Activated gamma-delta T cell treated with Interleukin-2 at 50 U/mL for 16 hours (primary cell): ENCODE measurements at regions not wholly inside any gene's neighbourhood (a gene's known extent, or its start where the extent isn't known, plus 50 kb on each side); places are given as distances from the start of the nearest gene placed in this dataset.
"Not testable (repeated sequence)": the region's sequence is repeated elsewhere in the genome, so short reads cannot be mapped to it uniquely, and the experiment has no call there.

Source experiments
- DNase-seq: peaks from one replicate; pipeline ENCODE4 v3.0.0-alpha.2; 2020

- DNase-seq: no peak
Observed at GRCh38 chr1:157247005-157247763, 109.0 kb upstream of the ETV3 start.

GRCh38 chr1:157245823-157246222 is 107.6 kb upstream of the ETV3 start:
- DNase-seq: no peak

GRCh38 chr1:157241185-157241538 is 103.0 kb upstream of the ETV3 start:
- DNase-seq: no peak

- no peak for DNase-seq
Observed at GRCh38 chr1:157240495-157241184, 102.4 kb upstream of the ETV3 start.

- DNase-seq: no peak
Observed at GRCh38 chr1:157239936-157240335, 101.7 kb upstream of the ETV3 start.

- DNase-seq: no peak
Observed at GRCh38 chr1:157238585-157238984, 100.4 kb upstream of the ETV3 start.

- DNase-seq: no peak
Observed at GRCh38 chr1:157237981-157238380, 99.8 kb upstream of the ETV3 start.

- no peak for DNase-seq
Observed at GRCh38 chr1:157237522-157237921, 99.3 kb upstream of the ETV3 start.

GRCh38 chr1:157236072-157236471 is 97.9 kb upstream of the ETV3 start:
- no peak for DNase-seq

GRCh38 chr1:157235307-157235706 is 97.1 kb upstream of the ETV3 start:
- no peak for DNase-seq

- no peak for DNase-seq
Observed at GRCh38 chr1:157234705-157235273, 96.6 kb upstream of the ETV3 start.

GRCh38 chr1:157233131-157233530 is 94.9 kb upstream of the ETV3 start:
- DNase-seq: no peak

- no peak for DNase-seq
Observed at GRCh38 chr1:157231846-157232525, 93.8 kb upstream of the ETV3 start.

GRCh38 chr1:157230500-157230899 is 92.3 kb upstream of the ETV3 start:
- DNase-seq: no peak

GRCh38 chr1:157227700-157228099 is 89.5 kb upstream of the ETV3 start:
- DNase-seq: no peak

- no peak for DNase-seq
Observed at GRCh38 chr1:157226739-157227138, 88.5 kb upstream of the ETV3 start.

GRCh38 chr1:157219600-157219999 is 81.4 kb upstream of the ETV3 start:
- DNase-seq: no peak

GRCh38 chr1:157219182-157219581 is 81.0 kb upstream of the ETV3 start:
- no peak for DNase-seq

- DNase-seq: no peak
Observed at GRCh38 chr1:157218671-157219070, 80.5 kb upstream of the ETV3 start.

GRCh38 chr1:157217486-157217885 is 79.3 kb upstream of the ETV3 start:
- DNase-seq: no peak

GRCh38 chr1:157213836-157214235 is 75.6 kb upstream of the ETV3 start:
- DNase-seq: no peak

GRCh38 chr1:157209514-157209913 is 71.3 kb upstream of the ETV3 start:
- no peak for DNase-seq

GRCh38 chr1:157205982-157206381 is 67.8 kb upstream of the ETV3 start:
- not testable (repeated sequence) for DNase-seq

GRCh38 chr1:157203166-157203565 is 65.0 kb upstream of the ETV3 start:
- DNase-seq: no peak
